SU-DHL-6 (cell line): ENCODE measurements at regions not wholly inside any gene's neighbourhood (a gene's known extent, or its start where the extent isn't known, plus 50 kb on each side); places are given as distances from the start of the nearest gene placed in this dataset.

Source experiments
- H2AFZ ChIP-seq: fragments of 200-600 bp; sonication (generic); 2 replicates; pipeline ENCODE4 v1.6.1; 2014; ENCODE audit warnings: low read depth, mild to moderate bottlenecking, moderate library complexity, mixed read lengths, antibody characterized with exemption, low read length; ENCODE audit not compliant: severe bottlenecking
- H3F3A ChIP-seq: fragments of 200-600 bp; shearing (Covaris generic); 2 replicates; pipeline ENCODE4 v1.6.0; 2016; ENCODE audit warnings: antibody characterized with exemption, mild to moderate bottlenecking; ENCODE audit not compliant: insufficient read depth
- H3K27ac ChIP-seq: fragments of 200-600 bp; sonication (generic); 2 replicates; pipeline ENCODE4 v1.5.1; 2016; ENCODE audit warnings: low read depth, mild to moderate bottlenecking, low read length, moderate library complexity, mixed read lengths
- H3K27me3 ChIP-seq: fragments of 200-600 bp; sonication (generic), shearing (Covaris generic); 2 replicates; pipeline ENCODE4 v1.6.0; 2014; ENCODE audit warnings: mild to moderate bottlenecking, low read length
- H3K36me3 ChIP-seq: fragments of 200-600 bp; sonication (generic); 2 replicates; pipeline ENCODE4 v1.6.1; 2014; ENCODE audit warnings: mild to moderate bottlenecking, low read length, mixed read lengths
- H3K4me2 ChIP-seq: fragments of 300-600, 200-600 bp; shearing (Covaris generic), sonication (generic); 2 replicates; pipeline ENCODE4 v1.6.0; 2014; ENCODE audit warnings: low read length, low read depth, mild to moderate bottlenecking; ENCODE audit not compliant: poor library complexity, severe bottlenecking
- H3K4me3 ChIP-seq: fragments of 200-600 bp; sonication (generic); 2 replicates; pipeline ENCODE4 v1.5.1; 2014; ENCODE audit warnings: antibody characterized with exemption, low read length, mild to moderate bottlenecking, mixed read lengths; ENCODE audit not compliant: insufficient read depth, poor library complexity, severe bottlenecking
- H3K79me2 ChIP-seq: fragments of 200-600 bp; sonication (generic); 2 replicates; pipeline ENCODE4 v1.6.1; 2014; ENCODE audit warnings: mild to moderate bottlenecking, low read length, moderate library complexity; ENCODE audit not compliant: insufficient read depth
- H3K9ac ChIP-seq: fragments of 200-600 bp; sonication (generic); 2 replicates; pipeline ENCODE4 v1.7.0; 2014; ENCODE audit warnings: mild to moderate bottlenecking, low read length
- H3K9me2 ChIP-seq: fragments of 200-600 bp; sonication (generic); replicated peaks from 2 replicates; pipeline ENCODE4 v1.6.1; 2014; ENCODE audit warnings: low read length; ENCODE audit not compliant: insufficient read depth
- H3K9me3 ChIP-seq: fragments of 200-600 bp; sonication (generic); 2 replicates; pipeline ENCODE4 v1.6.1; 2014; ENCODE audit warnings: low read length, mixed read lengths; ENCODE audit not compliant: insufficient read depth
- H4K20me1 ChIP-seq: fragments of 200-600 bp; sonication (generic); 2 replicates; pipeline ENCODE4 v1.6.1; 2014; ENCODE audit warnings: low read depth, mild to moderate bottlenecking, antibody characterized with exemption, low read length, moderate library complexity, mixed read lengths
- CTCF ChIP-seq: fragments of 200-600 bp; sonication (generic); IDR thresholded peaks from one replicate; pipeline ENCODE4 v1.5.1; 2017; ENCODE audit warnings: antibody characterized with exemption, mild to moderate bottlenecking, low read length, moderate library complexity; ENCODE audit not compliant: insufficient read depth, poor library complexity, severe bottlenecking
- EZH2phosphoT487 ChIP-seq: fragments of 200-600 bp; sonication (generic), shearing (Covaris generic); conservative IDR thresholded peaks from 2 replicates; pipeline ENCODE4 v1.6.1; 2018; ENCODE audit warnings: mild to moderate bottlenecking, antibody characterized with exemption, low read length, moderate library complexity, mixed read lengths

GRCh38 chr5:125093776-125094175, 347.3 kb upstream of the ZNF608 start:
- H3K36me3 ChIP-seq, result no peaks in the 10 kb centered on the region
- H3K9me3 ChIP-seq, result no peaks in the 10 kb centered on the region
- no peaks in the 10 kb centered on the region for H3K9me2 ChIP-seq
- no peaks in the 10 kb centered on the region for H4K20me1 ChIP-seq
- no peak overlapping the region for H3K4me2 ChIP-seq
- H3K79me2 ChIP-seq, result no peaks in the 10 kb centered on the region
- H3K4me3 ChIP-seq, result no peak overlapping the region
- H3K9ac ChIP-seq, result no peak overlapping the region
- no peak overlapping the region for H2AFZ ChIP-seq
- no peaks in the 10 kb centered on the region for H3K27me3 ChIP-seq
- H3F3A ChIP-seq, result no peaks in the 10 kb centered on the region
- no peak overlapping the region for H3K27ac ChIP-seq
- TF ChIP-seq EZH2phosphoT487, result no peak
- TF ChIP-seq CTCF, result no peak

GRCh38 chr5:125100342-125100741, 353.9 kb upstream of the ZNF608 start:
- Histone ChIP-seq H3K79me2 (no peaks in the 10 kb centered on the region), H3K27me3 (no peaks in the 10 kb centered on the region), H4K20me1 (no peaks in the 10 kb centered on the region), H3K36me3 (no peaks in the 10 kb centered on the region), H3K4me3 (no peak overlapping the region), H3K4me2 (no peak overlapping the region), H2AFZ (no peak overlapping the region), H3F3A (no peaks in the 10 kb centered on the region), H3K27ac (no peak overlapping the region), H3K9me3 (no peaks in the 10 kb centered on the region), H3K9ac (no peak overlapping the region), H3K9me2 (no peaks in the 10 kb centered on the region)
- TF ChIP-seq CTCF (no peak), EZH2phosphoT487 (no peak)

- H2AFZ ChIP-seq, result no peak overlapping the region
- H3K36me3 ChIP-seq, result no peaks in the 10 kb centered on the region
- no peak for TF ChIP-seq EZH2phosphoT487
- no peak for TF ChIP-seq CTCF
These were observed 354.5 kb upstream of the ZNF608 start for GRCh38 chr5:125100951-125101350.

More at GRCh38 chr5:125100951-125101350, 354.5 kb upstream of the ZNF608 start:
- Histone ChIP-seq H3K9ac (no peak overlapping the region), H3K9me2 (no peaks in the 10 kb centered on the region), H3K4me3 (no peak overlapping the region), H3K27me3 (no peaks in the 10 kb centered on the region), H4K20me1 (no peaks in the 10 kb centered on the region), H3K79me2 (no peaks in the 10 kb centered on the region), H3F3A (no peaks in the 10 kb centered on the region), H3K4me2 (no peak overlapping the region), H3K27ac (no peak overlapping the region), H3K9me3 (no peaks in the 10 kb centered on the region)
